HL-60 (cell line): ENCODE measurements at regions not wholly inside any gene's neighbourhood (a gene's known extent, or its start where the extent isn't known, plus 50 kb on each side); places are given as distances from the start of the nearest gene placed in this dataset.

Experiments used
- CTCF ChIP-seq: IDR thresholded peaks from one replicate; pipeline ENCODE4 v1.5.1; 2011; ENCODE audit warnings: low read length, control low read depth, inconsistent platforms; ENCODE audit not compliant: insufficient read depth
- POLR2AphosphoS5 ChIP-seq: IDR thresholded peaks from 2 replicates; pipeline ENCODE4 v1.6.1; 2012; ENCODE audit warnings: low read depth
- REST ChIP-seq: IDR thresholded peaks from 2 replicates; pipeline ENCODE4 v1.6.1; 2012; ENCODE audit warnings: low read depth; ENCODE audit not compliant: insufficient replicate concordance
- SPI1 ChIP-seq: IDR thresholded peaks from 2 replicates; pipeline ENCODE4 v1.6.1; 2012; ENCODE audit warnings: low read depth, mild to moderate bottlenecking, borderline replicate concordance

- TF ChIP-seq CTCF: no peak
- no peak for TF ChIP-seq POLR2AphosphoS5
- no peak for TF ChIP-seq REST
- TF ChIP-seq SPI1: no peak
Measured at GRCh38 chr5:127216143-127216542, 74.5 kb upstream of the MEGF10 start.
